DMS53 (cell line): ENCODE measurements at regions not wholly inside any gene's neighbourhood (a gene's known extent, or its start where the extent isn't known, plus 50 kb on each side); places are given as distances from the start of the nearest gene placed in this dataset.
"Not testable (repeated sequence)": the region's sequence is repeated elsewhere in the genome, so short reads cannot be mapped to it uniquely, and the experiment has no call there.

ENCODE experiments used
- DNase-seq: peaks from one replicate; lab custom pipeline; 2025; lab: John Stamatoyannopoulos, UW

DNA sequence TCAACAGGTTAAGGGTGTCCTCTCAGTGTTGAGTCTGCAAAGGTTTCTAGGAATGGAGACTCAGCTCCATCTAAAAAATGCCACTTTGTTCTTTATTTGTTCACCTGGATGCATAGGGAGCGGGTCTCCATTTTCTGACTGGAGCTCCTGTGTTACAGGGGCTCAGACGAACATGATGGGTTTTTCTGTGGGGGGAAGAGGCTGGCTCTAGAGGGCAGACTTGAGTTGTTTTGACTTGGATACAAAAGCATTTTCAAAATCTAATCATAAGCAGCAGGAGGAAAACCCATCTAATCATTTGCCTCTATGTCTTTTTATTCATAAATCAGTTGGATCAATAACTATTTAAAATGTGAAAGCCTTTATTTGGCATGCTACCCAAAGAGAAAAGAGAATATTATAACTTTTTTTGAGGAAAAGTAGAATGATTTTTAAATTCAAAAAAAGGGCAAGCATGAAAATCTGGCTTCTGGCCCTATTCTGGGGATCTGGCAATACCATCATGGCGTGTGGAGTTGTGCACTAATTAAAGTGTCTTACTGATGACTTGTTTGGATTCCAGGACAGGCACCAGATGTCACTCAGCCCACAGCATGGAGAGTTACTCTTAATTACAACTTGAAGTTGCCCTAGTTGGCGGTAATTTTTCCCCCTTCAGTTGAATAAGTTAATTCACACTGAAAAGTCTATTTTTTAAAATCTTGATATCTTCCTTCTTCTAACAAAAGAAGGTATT, 594.9 kb downstream of the REEP3 start:
- peak; percentile 72 for DNase-seq

DNA sequence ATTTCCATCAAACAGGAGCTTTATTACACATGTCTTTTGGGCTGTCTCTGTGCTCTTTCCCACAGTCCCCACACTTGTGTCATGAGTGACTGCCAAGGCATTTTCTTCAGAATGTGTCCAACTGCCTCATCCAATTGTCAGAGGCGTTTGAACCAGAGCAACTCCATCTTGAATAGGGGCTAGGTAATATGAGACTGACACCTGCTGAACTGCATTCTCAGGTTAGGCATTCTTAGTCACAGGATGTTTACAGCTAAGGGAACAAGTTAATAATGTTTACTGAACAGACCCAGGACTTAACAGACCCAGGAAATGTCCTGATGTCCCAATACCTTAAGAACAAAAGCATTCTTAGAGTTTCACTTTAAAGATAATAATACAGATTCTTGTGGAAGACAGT, 595.5 kb downstream of the REEP3 start:
- peak; percentile 63 for DNase-seq

DNA sequence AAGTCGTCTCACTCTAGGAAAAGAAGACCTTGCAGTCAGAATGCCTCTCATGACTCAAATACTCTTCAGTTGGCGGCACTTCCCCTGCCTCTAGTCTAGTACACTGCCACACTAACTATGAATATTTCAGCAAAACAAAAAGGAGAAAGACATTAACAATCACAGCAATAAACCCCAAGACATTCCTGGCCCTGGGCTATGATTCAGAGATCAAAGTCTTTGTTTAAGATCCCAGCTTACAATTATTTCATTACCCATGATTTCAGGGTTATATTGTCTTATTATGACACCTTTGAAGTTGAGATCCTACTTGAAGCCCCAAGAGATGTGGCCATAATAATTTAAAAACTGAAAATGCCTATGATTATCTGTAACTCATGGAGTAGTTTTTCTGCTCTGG, 597.5 kb downstream of the REEP3 start:
- DNase-seq, result no peak

DNA sequence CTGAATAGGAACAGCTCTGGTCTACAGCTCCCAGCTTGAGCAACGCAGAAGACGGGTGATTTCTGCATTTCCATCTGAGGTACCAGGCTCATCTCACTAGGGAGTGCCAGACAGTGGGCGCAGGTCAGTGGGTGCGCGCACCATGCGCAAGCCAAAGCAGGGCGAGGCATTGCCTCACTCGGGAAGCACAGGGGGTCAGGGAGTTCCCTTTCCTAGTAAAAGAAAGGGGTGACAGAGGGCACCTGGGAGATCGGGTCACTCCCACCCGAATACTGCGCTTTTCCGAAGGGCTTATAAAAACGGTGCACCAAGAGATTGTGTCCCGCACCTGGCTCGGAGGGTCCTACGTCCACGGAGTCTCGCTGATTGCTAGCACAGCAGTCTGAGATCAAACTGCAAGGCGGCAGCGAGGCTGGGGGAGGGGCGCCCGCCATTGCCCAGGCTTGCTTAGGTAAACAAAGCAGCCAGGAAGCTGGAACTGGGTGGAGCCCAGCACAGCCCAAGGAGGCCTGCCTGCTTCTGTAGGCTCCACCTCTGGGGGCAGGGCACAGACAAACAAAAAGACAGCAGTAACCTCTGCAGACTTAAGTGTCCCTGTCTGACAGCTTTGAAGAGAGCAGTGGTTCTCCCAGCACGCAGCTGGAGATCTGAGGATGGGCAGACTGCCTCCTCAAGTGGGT, 599.2 kb downstream of the REEP3 start:
- DNase-seq, result peak; percentile 84

DNA sequence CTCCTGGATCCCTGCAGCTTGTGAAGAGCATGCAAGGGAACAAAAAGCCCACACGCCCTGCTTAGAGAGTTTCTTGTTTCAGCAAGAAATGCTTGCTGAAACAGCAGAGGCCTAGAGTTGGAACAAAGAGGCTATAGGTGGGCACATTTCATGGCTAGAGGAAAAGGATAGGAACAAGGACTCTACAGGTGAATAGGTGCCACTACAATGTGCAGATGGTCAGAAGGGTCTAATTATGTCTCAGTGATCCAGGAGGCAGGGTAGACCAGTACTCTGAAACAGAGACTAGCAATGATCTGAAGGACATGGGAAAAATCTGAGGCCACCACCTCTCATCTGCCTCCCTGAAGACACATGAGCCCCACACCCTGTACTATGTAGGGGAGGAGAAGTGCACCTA, 609.0 kb downstream of the REEP3 start:
- DNase-seq, result peak; percentile 6

DNA sequence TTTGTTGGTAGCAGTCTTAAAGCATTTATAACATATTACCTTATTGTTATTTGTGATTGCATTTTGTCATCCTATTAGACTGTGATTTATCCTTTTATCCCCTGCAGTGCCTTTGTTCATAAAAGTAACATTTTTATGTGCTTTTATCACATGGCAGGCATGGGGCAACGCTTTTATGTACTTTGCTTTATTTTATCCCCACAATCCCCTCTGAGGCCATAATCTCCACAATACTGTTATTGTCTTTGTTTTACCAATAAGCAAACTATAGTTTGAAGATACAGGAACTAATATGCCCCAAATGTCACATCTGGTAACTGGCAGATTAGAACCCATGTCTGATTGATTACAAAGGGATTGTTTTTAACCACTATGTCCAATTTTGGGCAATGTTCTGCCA, 613.5 kb downstream of the REEP3 start:
- DNase-seq, result no peak

DNA sequence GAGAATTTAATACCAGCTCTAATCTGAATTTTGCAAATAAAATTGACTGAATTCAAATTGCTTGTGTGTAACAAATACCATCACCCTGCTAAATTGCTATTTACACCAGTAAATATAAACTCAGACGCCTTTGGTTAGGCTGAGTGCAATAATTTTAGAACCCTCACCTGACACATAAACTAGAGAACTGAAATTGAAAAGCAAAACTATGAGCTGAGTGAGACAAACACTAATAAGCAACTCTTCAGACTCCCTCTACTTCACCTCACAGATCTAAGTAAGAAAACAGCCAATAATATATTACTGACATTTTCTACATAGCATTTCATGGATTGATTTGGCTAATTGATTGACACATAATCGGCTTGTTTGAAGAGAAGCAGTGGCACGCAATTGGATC, 621.2 kb downstream of the REEP3 start:
- DNase-seq, result no peak

DNA sequence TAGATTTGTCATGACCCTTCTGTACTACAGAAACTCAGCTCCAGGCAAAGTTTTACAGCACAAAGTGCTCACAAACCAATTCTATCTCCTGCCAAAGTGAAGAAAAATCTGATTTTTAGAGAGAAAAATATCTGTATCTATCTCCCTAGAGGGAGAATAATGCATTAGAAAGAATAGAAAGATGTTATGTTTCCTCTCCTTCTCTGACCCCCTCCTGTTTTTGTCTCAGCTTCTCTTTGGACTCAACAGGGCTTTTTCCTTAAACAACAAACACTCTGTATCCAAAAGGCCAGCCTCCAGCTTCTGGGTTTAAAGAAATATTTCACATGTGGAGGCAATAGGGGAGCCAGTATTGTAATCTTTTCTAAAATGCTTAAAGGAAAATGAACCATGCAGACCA, 627.4 kb downstream of the REEP3 start:
- DNase-seq, result no peak

DNA sequence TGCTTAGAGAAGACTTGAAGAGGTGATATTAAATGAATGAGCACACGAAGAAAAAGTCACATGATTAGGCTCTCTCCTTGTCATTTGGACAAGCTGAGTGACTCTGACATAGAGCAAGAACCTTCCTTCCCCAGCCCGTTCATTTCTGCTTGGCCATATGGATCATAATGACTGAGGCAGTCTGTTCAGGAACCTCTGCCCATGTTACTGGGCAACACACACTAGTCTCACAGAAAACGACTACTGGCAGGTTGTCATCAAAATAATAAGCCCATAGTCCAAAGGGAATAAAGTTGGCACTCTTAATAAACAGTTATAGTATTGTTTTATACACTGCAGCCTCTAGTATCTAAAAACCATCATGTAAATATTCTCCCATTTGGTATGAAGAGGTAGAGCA, 635.0 kb downstream of the REEP3 start:
- DNase-seq, result no peak

DNA sequence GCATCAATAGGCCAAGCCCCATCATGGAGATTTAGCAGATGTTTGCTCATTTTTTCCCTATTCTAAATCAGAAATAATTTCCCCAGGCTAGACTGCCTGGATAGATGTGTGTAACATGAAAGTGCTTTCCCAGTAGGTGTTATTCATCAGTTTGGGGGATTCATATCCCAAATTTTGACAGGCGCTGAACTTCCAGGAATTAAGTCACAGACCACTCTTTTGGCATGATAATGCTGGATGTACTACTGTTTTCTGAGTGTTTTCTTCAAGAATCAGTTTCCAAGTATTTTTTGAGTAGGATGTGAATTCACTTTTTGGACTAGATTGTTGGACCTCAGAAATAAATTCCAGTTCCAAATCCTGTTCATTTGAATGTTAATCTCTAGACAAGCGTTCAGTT, 637.4 kb downstream of the REEP3 start:
- DNase-seq, result no peak

DNA sequence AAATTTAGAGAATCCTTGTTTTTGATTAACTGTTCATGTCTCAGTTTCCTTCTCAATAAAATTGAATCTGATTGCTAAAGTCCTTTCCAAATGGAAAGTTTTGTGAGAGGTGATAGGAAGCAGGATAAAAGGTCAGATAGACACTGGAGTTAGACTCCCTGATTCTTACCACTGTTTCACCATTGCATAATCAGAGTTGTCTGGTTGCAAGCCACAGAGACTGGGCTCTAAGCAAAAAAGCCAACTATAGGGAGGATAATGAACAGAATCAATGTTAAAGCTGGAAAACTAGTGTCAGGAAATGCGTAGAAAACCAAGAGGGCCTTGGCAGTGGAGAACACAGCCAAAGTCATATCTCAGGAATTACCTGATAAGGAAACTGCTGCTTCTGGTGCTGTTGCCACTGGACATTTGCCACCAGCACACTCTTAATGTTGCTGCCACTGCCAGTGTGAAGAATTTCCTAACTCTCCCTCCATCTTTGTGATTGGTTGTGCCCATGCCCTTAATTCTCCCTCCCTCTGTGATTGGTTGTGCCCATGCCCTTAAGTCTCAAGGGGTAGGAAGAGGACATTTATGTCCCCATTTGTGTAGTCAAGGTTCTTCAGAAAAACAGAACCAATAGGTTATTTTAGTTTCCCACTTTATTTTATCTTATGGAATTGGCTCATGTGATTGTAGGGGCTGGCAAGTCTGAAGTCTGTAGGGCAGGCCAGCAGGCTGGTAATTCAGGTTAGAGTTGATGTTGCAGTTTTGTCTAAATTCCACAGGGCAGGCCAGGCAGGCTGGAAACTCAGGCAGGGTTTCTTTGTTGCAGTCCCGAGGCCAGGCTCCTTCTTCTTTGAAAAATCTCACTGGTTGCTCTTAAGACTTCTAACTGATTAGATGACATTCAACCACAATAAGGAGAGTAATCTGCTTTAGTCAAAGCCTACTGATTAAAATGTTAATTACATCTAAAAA, 639.0 kb downstream of the REEP3 start:
- no peak for DNase-seq

DNA sequence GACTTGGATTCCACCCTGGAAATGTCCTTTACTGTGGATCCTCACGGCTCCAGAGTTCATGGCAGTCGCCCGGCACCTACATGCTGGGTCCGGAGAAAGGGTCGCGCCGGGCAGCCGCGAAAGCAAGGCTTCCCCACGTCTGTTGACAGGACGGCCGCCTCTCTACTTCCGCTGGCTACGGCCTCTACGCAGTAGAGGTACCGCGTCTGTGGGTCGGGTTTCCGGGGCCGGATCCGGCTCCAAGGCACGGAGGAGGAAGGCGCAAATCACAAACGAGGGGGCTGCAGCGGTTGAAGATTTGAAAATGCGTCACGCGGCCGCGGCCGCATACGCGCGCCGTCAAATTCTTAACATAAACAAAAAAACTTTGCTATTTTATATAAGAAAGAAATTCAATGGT, 649.6 kb downstream of the REEP3 start:
- DNase-seq, result no peak

DNA sequence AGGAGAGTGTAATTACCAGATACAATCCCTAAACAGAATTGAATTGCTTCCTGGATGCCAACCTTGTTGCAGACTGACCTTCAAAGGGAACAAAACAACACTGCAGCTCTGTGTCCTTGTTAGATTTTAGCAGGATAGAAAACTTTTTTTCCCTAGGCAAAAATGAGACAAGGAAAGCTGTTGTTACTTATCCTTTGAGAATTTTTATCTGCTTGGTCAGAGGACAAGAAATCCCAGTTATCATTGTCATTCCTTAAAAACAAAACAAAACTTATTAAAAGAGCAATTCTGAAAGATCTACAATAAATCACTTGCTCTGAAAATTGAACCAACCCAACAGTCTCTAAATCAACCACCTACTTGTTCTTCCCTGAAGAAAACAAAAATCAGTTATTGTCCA, 652.6 kb downstream of the REEP3 start:
- DNase-seq, result no peak

DNA sequence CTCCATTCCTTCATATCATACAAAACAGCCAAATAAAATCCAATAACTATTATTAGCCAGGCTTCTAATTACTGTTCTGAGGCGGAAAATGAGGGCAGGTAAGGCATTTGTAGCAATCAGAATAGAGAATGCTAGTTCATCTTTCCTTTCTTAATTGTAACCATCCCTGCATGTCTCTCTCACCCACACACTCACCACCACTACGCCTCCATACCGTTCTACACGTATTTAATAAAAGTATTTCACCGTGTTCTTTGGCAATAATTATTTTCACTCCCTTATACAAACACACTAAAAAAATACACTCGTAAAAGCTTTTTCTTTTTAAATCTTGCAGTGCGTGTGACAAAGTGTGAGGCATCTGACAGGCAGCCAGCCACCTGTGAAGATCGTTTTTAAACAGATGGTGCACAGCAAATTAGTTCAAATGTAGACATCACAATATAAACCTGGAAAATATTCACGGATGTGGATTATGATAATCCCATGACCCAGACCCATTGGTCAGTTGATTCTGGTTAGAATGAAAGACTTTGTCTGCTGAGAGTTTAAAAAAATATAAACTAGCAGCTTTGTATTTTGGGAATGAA, 653.6 kb downstream of the REEP3 start:
- no peak for DNase-seq

DNA sequence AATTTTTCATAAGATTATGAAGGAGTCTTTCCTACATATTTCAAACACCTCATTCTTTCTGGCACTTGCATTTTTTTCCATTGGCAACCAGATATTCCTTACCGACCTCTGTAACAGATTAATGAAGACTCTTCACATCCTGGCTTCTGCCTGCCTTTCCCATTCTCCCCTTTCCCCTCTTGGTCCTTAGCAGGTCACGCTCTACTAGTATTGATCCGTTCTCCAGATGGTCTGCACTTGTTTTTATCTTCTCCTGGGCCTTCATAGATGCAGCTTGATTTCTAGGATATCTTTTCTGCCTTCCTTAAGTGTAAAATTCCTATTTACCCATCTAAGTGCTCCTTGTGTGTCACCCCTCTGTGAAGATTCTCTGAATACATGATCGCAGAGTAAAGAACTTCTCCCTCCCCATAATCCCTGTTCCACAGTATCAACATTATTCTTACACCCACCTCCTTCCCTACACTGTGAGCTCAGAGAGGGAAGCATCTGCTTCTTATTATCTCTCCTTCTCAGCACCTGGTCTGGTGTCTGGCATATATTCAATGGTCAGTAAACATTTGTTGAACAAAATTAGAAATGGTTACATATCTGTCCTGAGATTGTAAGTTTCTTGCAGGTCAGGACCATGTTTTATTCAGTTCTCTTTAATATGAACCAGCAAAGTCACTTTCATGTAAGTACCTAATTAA, 654.2 kb downstream of the REEP3 start:
- no peak for DNase-seq

DNA sequence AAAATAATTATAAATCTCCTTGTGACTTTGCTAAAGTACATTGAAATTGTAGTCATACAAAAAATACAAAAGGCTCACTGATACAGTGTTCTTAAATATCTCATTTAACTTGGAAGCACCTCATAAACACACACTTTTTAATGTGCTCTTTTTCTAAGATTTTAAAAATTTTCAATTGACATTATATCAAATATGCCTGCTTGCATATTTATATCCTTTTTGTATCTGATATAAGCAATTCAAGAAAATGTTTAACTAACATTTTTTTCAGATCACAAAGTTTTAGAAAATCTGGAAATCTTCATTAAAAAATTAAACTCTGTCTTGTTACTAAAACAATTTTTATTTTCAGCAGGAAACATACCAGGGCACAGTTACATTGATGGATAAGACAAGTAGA, 661.5 kb downstream of the REEP3 start:
- no peak for DNase-seq

DNA sequence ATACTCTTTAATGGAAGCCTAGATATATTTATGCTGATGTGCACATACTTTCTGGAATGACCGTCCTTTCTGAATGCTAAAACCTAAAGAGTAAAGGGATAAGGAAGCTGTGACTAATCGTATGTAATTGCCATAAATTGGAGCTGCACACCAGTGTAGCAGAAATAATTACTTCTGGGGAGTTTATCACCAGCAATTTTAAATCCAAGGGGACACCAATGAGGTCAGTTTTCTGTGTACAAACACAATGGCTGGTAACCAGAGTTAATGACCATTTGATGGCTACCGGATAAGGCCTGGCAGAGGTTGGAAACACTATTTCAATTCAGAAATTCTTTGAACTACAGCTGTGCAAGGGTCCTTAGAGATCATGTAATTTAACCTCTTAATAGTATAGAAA, 670.1 kb downstream of the REEP3 start:
- DNase-seq, result no peak

DNA sequence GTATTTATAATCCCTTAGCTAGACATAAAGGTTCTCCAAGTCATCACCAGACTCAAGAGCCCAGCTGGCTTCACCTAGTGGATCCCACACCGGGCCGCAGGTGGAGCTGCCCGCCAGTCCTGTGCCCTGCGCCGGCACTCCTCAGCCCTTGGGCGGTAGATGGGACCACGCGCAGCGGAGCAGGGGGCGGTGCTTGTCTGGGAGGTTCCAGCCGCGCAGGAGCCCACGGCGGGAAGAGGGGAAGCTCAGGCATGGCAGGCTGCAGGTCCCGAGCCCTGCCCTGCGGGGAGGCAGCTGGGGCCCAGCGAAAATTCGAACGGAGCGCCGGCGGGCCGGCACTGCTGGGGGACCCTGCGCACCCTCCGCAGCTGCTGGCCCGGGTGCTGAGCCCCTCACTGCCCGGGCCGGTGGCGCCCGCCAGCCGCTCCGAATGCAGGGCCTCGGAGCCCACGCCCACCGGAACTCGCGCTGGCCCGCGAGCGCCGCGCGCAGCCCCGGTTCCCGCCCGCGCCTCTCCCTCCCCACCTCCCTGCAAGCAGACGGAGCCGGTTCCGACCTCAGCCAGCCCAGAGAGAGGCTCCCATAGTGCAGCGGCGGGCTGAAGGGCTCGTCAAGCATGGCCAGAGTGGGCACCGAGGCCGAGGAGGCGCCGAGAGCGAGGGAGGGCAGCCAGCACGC, 675.6 kb downstream of the REEP3 start:
- DNase-seq, result no peak

DNA sequence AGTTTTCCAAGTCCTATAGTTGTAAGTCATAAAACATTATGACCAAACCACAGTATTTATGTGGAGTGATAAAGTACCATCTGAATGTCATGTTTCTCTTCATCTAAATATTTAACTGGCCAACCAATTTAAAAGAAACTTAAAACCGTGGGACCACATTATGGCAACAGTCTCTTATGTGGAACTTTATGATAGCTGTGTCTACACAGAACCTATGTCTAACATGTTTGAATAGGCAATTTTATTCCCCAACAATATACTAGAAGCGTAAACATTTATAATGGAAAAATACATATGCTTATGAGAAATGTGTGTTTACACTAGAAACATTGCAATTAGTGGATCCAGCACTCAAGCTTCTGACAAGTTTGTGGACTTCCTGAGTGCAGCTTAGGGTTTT, 680.7 kb downstream of the REEP3 start:
- DNase-seq, result no peak

DNA sequence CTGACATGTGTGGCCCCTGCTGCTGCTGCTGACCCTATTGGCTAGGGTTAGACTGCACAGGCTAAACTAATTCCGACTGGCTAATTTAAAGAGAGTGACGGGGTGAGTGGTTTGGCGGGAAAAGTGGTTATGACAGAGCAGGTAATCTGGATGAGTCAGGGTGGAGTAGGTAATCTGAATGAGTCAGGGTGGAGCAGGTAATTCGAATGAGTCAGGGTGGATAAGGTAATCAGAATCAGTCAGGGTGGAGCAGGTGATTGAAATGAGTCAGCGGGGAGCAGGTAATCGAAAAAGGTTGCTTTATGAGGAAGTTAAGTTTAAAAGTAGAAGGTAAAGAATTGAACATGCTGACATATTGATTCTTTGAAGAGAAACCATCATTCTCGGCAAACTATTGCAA, 683.3 kb downstream of the REEP3 start:
- not testable (repeated sequence) for DNase-seq

DNA sequence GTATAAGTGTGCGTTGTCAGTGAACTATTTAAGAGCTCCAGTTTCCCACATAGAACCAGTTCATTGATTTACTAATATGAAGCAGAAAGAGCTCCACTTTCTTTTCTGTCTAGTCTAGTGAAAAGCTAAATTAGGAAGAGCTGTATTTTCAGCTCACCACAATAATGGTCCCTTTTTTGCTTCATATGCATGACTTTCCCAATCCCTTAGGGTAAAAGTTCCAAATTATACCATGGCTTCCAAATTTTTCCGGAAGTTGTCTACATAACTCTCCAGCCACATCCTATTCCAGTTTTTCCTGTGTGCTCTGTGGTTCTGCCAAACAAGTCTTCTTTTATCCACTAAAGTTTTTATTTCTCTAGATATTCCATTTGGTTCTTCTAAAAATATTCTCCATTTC, 685.2 kb downstream of the REEP3 start:
- DNase-seq, result no peak
